ENCODE measurements at regions not wholly inside any gene's neighbourhood (a gene's known extent, or its start where the extent isn't known, plus 50 kb on each side); places are given as distances from the start of the nearest gene placed in this dataset.

DNA sequence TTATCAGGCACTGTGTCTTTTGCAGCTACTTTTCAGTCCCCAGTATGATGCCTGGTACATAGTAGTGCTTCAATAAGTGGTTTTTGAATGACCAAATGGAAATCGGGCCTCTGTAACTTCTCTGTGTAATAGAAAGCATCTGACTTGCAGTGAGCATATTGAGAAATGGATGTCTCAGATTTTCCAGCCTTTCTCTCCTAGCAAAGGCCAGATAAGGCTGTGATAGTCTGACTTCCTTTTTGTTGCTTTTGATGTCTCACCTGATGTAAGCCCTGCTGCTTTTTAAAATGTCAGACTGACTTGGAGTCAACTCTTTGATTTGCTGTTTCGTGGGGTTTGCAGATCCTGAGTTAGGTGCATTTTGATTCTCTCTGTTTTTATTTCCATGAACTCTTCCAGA, 590.0 kb upstream of the ZNF608 start:
- TF ChIP-seq, protein P1, sequence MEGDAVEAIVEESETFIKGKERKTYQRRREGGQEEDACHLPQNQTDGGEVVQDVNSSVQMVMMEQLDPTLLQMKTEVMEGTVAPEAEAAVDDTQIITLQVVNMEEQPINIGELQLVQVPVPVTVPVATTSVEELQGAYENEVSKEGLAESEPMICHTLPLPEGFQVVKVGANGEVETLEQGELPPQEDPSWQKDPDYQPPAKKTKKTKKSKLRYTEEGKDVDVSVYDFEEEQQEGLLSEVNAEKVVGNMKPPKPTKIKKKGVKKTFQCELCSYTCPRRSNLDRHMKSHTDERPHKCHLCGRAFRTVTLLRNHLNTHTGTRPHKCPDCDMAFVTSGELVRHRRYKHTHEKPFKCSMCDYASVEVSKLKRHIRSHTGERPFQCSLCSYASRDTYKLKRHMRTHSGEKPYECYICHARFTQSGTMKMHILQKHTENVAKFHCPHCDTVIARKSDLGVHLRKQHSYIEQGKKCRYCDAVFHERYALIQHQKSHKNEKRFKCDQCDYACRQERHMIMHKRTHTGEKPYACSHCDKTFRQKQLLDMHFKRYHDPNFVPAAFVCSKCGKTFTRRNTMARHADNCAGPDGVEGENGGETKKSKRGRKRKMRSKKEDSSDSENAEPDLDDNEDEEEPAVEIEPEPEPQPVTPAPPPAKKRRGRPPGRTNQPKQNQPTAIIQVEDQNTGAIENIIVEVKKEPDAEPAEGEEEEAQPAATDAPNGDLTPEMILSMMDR (IDR thresholded peaks at IDR 0.05), result no peak
- TF ChIP-seq EZH2phosphoT487 (IDR thresholded peaks at IDR 0.05), result no peak
